SK-N-MC (cell line): ENCODE measurements at regions not wholly inside any gene's neighbourhood (a gene's known extent, or its start where the extent isn't known, plus 50 kb on each side); places are given as distances from the start of the nearest gene placed in this dataset.

Experiments
- EZH2 ChIP-seq: fragments of 200-600 bp; sonication (generic); IDR thresholded peaks from one replicate; pipeline ENCODE4 v1.6.1; 2017; ENCODE audit warnings: antibody characterized with exemption
- FOXP2 ChIP-seq: optimal IDR thresholded peaks from 2 replicates; pipeline ENCODE3; 2011; ENCODE audit warnings: mild to moderate bottlenecking, moderate library complexity; ENCODE audit not compliant: insufficient read depth; ENCODE audit errors: extremely low read length, control extremely low read depth
- POLR2AphosphoS5 ChIP-seq: IDR thresholded peaks from 2 replicates; pipeline ENCODE4 v1.6.1; 2012; ENCODE audit warnings: mild to moderate bottlenecking, low read depth, low read length, borderline replicate concordance

GRCh38 chr18:26711756-26712155, 153.8 kb downstream of the AQP4 start:
- no peak for TF ChIP-seq EZH2
- no peak for TF ChIP-seq POLR2AphosphoS5
- TF ChIP-seq FOXP2, result no peak
